Stomach (tissue), 8 donors: ENCODE measurements at regions not wholly inside any gene's neighbourhood (a gene's known extent, or its start where the extent isn't known, plus 50 kb on each side); places are given as distances from the start of the nearest gene placed in this dataset.

Experiments used
- DNase-seq, 2 donors: peaks; one replicate each; pipeline versions ENCODE4 v3.0.0 to v3.0.0-alpha.2; 2013 to 2019
- H3K27ac ChIP-seq, 5 donors: fragments of 200-600 bp in 4 of 5; sonication (generic) in 4 of 5; one replicate each; pipeline ENCODE4 v1.5.1; 2013 to 2019; ENCODE audit warnings: mild to moderate bottlenecking in 1 of 5, moderate library complexity in 1 of 5
- H3K27me3 ChIP-seq, 3 donors: fragments of 200-600 bp; sonication (generic); one replicate each; pipeline ENCODE4 v1.5.1; 2017 to 2019; ENCODE audit warnings: mixed run types in 1 of 3
- H3K36me3 ChIP-seq, 4 donors: fragments of 200-600 bp; sonication (generic); 1 replicate in 3 of 4; 2 replicates in 1 of 4; pipeline ENCODE4 v1.5.1; 2016 to 2019
- H3K4me1 ChIP-seq, 4 donors: fragments of 200-600 bp; sonication (generic); one replicate each; pipeline ENCODE4 v1.5.1; 2016 to 2019
- H3K4me3 ChIP-seq, 4 donors: fragments of 200-600 bp; sonication (generic) in 3 of 4; one replicate each; pipeline ENCODE4 v1.5.1; 2016 to 2019; ENCODE audit warnings: mild to moderate bottlenecking in 1 of 4
- H3K9me3 ChIP-seq, 4 donors: fragments of 200-600 bp; sonication (generic); one replicate each; pipeline ENCODE4 v1.5.1; 2016 to 2019
- EP300 ChIP-seq: sonication (generic); formaldehyde crosslinking; IDR thresholded peaks from one replicate; pipeline ENCODE4 v1.6.1; 2017; ENCODE audit warnings: antibody characterized with exemption
- POLR2A ChIP-seq, 4 donors: fragments of 450-650 bp; IDR thresholded peaks; one replicate each; pipeline ENCODE4 v1.6.1; 2016; ENCODE audit warnings: antibody characterized with exemption in 4 of 4, control low read depth in 2 of 4, mild to moderate bottlenecking in 1 of 4, moderate library complexity in 1 of 4
- POLR2AphosphoS5 ChIP-seq, 3 donors: sonication (generic); formaldehyde crosslinking; IDR thresholded peaks; one replicate each; pipeline ENCODE4 v1.6.1; 2016; ENCODE audit warnings: antibody characterized with exemption in 3 of 3
- WGBS, 5 donors: extraction: QIAGEN DNeasy Blood & Tissue Kit in 3 of 5; methylation state at CpG; one replicate each; pipeline versions ENCODE4 v1.1.5 to v1.1.7; 2013 to 2018; 5-methylcytosine and 5-hydroxymethylcytosine counted together
- intact Hi-C: fragments of 100-400 bp; cut with DNase I; formaldehyde crosslinking; loops from one replicate; pipeline ENCODE4 v1.15.1; 2023; ENCODE audit warnings: low total_unique reads
- TF ChIP-seq, protein P1 (sequence below), 7 experiments: fragments of 450-650 bp in 4 of 7; fragments of 200-600 bp in 3 of 7; sonication (generic) in 3 of 7; IDR thresholded peaks; one replicate each; pipeline ENCODE4 v1.5.1; 2016 to 2019; ENCODE audit warnings: antibody characterized with exemption in 7 of 7, control low read depth in 2 of 7, mild to moderate bottlenecking in 1 of 7
- donor health status: healthy with polysubstance abuse.
- donor health status: Bipolar disorder and iron deficiency.
- donor health status: healthy.

DNA sequence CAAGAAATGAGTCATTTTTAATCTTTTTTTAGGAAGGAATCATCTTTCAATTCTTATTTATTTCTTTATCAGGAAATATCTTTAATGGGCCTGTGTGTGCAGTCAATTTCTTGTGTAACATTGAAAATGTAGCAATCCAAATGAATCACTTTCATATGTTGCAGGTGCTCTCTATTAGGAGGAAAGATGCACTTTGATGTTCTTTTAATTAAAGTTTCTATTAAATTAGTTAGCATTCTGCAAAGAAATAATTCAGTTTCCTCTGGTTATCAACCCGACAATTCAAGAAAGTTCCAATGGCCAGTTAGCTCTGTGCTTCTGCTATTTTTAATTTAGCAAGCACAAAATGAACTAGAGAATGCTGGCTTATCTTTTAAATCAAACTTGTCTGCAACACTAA lies 212.0 kb downstream of the PCDH17 start:
- Histone ChIP-seq H3K9me3 (peaks cover 0 to 30% (median 20%) of the 10 kb centered on the region in 4 donors), H3K27ac (no peak overlapping the region), H3K36me3 (no peaks in the 10 kb centered on the region), H3K4me1 (no peaks in the 10 kb centered on the region), H3K4me3 (no peak overlapping the region), H3K27me3 (no peaks in the 10 kb centered on the region)
- TF ChIP-seq, protein P1, sequence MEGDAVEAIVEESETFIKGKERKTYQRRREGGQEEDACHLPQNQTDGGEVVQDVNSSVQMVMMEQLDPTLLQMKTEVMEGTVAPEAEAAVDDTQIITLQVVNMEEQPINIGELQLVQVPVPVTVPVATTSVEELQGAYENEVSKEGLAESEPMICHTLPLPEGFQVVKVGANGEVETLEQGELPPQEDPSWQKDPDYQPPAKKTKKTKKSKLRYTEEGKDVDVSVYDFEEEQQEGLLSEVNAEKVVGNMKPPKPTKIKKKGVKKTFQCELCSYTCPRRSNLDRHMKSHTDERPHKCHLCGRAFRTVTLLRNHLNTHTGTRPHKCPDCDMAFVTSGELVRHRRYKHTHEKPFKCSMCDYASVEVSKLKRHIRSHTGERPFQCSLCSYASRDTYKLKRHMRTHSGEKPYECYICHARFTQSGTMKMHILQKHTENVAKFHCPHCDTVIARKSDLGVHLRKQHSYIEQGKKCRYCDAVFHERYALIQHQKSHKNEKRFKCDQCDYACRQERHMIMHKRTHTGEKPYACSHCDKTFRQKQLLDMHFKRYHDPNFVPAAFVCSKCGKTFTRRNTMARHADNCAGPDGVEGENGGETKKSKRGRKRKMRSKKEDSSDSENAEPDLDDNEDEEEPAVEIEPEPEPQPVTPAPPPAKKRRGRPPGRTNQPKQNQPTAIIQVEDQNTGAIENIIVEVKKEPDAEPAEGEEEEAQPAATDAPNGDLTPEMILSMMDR (IDR thresholded peaks at IDR 0.05) = no peak
- TF ChIP-seq POLR2AphosphoS5 (IDR thresholded peaks at IDR 0.05) = no peak
- TF ChIP-seq POLR2A (IDR thresholded peaks at IDR 0.05) = no peak
- TF ChIP-seq EP300 = no peak
- 69 to 98% (median 89%) methylated on average over 1 of the region's 1 CpG for WGBS, 5 donors
- intact Hi-C loops = no loop called here
- DNase-seq = no peak

DNA sequence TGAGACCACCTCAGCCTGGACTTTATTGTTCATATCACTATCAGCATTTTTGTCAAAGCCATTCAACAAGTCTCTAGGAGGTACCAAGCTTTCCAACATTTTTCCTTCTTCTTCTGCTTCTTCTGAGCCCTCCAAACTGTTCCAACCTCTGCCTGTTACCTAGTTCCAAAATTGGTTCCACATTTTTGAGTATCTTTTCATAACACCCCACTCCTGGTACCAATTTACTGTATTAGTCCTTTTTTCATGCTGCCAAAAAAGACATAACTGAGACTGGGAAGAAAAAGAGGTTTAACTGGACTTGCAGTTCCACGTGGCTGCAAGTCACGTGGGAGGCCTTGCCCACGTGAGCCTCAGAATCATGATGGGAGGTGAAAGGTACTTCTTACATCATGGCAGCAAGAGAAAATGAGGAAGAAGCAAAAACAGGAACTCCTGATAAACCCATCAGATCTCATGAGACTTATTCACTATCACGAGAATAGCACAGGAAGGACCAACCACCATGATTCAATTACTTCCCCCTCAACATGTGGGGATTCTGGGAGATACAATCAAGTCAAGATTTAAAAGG lies 215.1 kb downstream of the PCDH17 start:
- Histone ChIP-seq H3K4me1 (no peaks in the 10 kb centered on the region), H3K9me3 (peaks cover 0 to 30% (median 20%) of the 10 kb centered on the region in 4 donors), H3K36me3 (no peaks in the 10 kb centered on the region), H3K27me3 (no peaks in the 10 kb centered on the region), H3K4me3 (no peak overlapping the region), H3K27ac (no peak overlapping the region)
- no peak for DNase-seq
- intact Hi-C loops = no loop called here
- TF ChIP-seq POLR2AphosphoS5 (IDR thresholded peaks at IDR 0.05) = no peak
- no peak for TF ChIP-seq EP300
- no peak for TF ChIP-seq POLR2A (IDR thresholded peaks at IDR 0.05)
- TF ChIP-seq, protein P1 (IDR thresholded peaks at IDR 0.05) = no peak
- WGBS, 5 donors = 83 to 89% (median 88%) methylated on average over 4 of the region's 4 CpGs

DNA sequence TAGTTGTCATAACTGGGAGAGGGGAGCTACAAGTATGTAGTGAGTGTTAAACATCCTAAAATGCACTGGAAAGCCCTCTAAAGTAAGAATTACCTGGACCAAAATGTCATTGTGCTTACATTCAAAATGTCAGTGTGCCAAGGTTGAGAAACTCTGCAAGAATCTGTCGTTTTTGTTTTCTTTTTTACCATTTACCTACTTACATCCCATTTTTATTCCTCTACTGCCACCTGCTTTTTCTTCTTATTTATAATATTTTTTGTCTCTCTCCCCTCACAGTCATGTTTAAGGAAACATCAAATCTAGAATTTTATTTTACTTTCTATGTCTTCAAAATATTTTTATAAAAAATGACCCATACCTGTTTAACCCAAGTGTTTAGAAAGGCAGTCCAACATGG lies 226.4 kb downstream of the PCDH17 start:
- no peaks in the 10 kb centered on the region for H3K27me3 ChIP-seq
- no peaks in the 10 kb centered on the region for H3K4me1 ChIP-seq
- no peaks in the 10 kb centered on the region for H3K9me3 ChIP-seq
- H3K36me3 ChIP-seq = no peaks in the 10 kb centered on the region
- no peak for TF ChIP-seq POLR2A (IDR thresholded peaks at IDR 0.05)
- no peak overlapping the region for H3K4me3 ChIP-seq
- 14 to 25% (median 17%) methylated on average over 1 of the region's 1 CpG for WGBS, 5 donors
- intact Hi-C loops = no loop called here
- H3K27ac ChIP-seq = no peak overlapping the region
- DNase-seq = no peak

DNA sequence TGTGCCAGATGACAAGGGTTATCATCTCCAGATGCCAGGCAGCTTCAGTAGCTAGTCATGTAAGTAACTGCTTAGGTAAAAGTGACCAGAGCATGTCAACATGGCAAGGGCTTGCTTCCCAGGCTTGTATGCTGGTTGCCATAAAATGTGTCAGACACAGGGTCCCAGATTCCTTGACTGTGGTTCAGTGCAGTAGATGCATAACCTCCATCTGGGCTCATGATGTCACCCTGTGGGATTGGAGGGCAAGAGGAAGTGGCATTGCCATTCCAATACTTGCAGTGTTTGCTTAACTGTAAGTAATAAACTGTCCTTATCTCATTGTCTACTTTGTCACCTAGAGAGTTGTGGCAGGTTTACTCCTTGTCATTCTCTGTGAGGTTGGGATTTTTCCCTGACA lies 226.8 kb downstream of the PCDH17 start:
- no peaks in the 10 kb centered on the region for H3K36me3 ChIP-seq
- no peak for DNase-seq
- no peak overlapping the region for H3K4me3 ChIP-seq
- H3K4me1 ChIP-seq = no peaks in the 10 kb centered on the region
- TF ChIP-seq EP300 = no peak
- TF ChIP-seq, protein P1 (IDR thresholded peaks at IDR 0.05) = no peak
- TF ChIP-seq POLR2AphosphoS5 (IDR thresholded peaks at IDR 0.05) = no peak
- TF ChIP-seq POLR2A (IDR thresholded peaks at IDR 0.05) = no peak
- intact Hi-C loops = no loop called here
- H3K27ac ChIP-seq = no peak overlapping the region
- no peaks in the 10 kb centered on the region for H3K9me3 ChIP-seq
- H3K27me3 ChIP-seq = no peaks in the 10 kb centered on the region

DNA sequence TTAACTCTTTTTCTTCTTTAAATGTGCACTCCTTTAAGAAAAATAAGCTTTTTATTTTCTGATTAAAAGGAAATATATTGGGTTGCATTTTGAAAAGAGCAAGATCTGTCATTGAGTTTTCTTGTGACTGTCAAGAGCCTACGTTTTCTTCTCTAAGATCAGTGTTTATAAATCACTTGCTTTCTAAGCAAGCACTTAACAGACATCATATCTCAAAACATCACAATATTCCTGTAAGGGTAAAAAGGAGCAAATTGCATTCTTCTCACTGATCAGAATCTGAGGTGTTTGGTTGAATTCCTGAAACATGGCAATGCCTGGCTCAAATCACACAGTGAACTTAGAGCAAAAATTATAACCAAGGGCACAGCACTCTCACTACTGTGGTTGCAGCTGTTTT lies 231.3 kb downstream of the PCDH17 start:
- DNase-seq = no peak
- WGBS, 5 donors = 67 to 78% (median 76%) methylated on average over 1 of the region's 1 CpG
- H3K4me3 ChIP-seq = no peak overlapping the region
- intact Hi-C loops = no loop called here
- H3K36me3 ChIP-seq = no peaks in the 10 kb centered on the region
- H3K4me1 ChIP-seq = no peaks in the 10 kb centered on the region
- no peaks in the 10 kb centered on the region for H3K27me3 ChIP-seq
- peaks cover 0 to 31% (median 11%) of the 10 kb centered on the region in 4 donors for H3K9me3 ChIP-seq
- no peak for TF ChIP-seq POLR2AphosphoS5 (IDR thresholded peaks at IDR 0.05)
- TF ChIP-seq EP300 = no peak
- TF ChIP-seq, protein P1 (IDR thresholded peaks at IDR 0.05) = no peak
- no peak for TF ChIP-seq POLR2A (IDR thresholded peaks at IDR 0.05)
- no peak overlapping the region for H3K27ac ChIP-seq
